ENCODE measurements at regions not wholly inside any gene's neighbourhood (a gene's known extent, or its start where the extent isn't known, plus 50 kb on each side); places are given as distances from the start of the nearest gene placed in this dataset.

GRCh38 chr15:73001840-73002239 lies 50.4 kb upstream of the NEO1 start:
- no peak overlapping the region for H3K27ac ChIP-seq (ENCODE audit: insufficient read depth, low read length)
- no peaks in the 10 kb centered on the region for H3K79me2 ChIP-seq (ENCODE audit: control insufficient read depth, insufficient read depth, low read length)
- H3K27me3 ChIP-seq (ENCODE audit: control insufficient read depth, insufficient read depth, low read length): no peaks in the 10 kb centered on the region
- TF ChIP-seq EZH2 (IDR thresholded peaks at IDR 0.05; ENCODE audit: low read length, missing control alignments): no peak
- TF ChIP-seq, protein P1, sequence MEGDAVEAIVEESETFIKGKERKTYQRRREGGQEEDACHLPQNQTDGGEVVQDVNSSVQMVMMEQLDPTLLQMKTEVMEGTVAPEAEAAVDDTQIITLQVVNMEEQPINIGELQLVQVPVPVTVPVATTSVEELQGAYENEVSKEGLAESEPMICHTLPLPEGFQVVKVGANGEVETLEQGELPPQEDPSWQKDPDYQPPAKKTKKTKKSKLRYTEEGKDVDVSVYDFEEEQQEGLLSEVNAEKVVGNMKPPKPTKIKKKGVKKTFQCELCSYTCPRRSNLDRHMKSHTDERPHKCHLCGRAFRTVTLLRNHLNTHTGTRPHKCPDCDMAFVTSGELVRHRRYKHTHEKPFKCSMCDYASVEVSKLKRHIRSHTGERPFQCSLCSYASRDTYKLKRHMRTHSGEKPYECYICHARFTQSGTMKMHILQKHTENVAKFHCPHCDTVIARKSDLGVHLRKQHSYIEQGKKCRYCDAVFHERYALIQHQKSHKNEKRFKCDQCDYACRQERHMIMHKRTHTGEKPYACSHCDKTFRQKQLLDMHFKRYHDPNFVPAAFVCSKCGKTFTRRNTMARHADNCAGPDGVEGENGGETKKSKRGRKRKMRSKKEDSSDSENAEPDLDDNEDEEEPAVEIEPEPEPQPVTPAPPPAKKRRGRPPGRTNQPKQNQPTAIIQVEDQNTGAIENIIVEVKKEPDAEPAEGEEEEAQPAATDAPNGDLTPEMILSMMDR (conservative IDR thresholded peaks at IDR 0.05 in 1 of 2, IDR thresholded peaks at IDR 0.05 in 1 of 2; ENCODE audit: low read depth in 1 of 2, low read length in 2 of 2): no peak
- H3K4me1 ChIP-seq (ENCODE audit: control insufficient read depth, extremely low read depth, insufficient read depth, low read length): no peaks in the 10 kb centered on the region
- H3K9me3 ChIP-seq (ENCODE audit: control insufficient read depth, insufficient read depth, low read depth, low read length): no peaks in the 10 kb centered on the region
- H2AFZ ChIP-seq (ENCODE audit: low read length): no peak overlapping the region
- H3K9ac ChIP-seq (ENCODE audit: insufficient read depth, low read length): no peak overlapping the region
- no peaks in the 10 kb centered on the region for H3K36me3 ChIP-seq (ENCODE audit: control insufficient read depth, insufficient read depth, low read length)
- no peak overlapping the region for H3K4me2 ChIP-seq (ENCODE audit: extremely low read depth, insufficient read depth, low read length)
- H4K20me1 ChIP-seq (ENCODE audit: control insufficient read depth, extremely low read depth, insufficient read depth, low read length): no peaks in the 10 kb centered on the region
- no peak for DNase-seq (ENCODE audit: low read depth in 2 of 2)
- H3K4me3 ChIP-seq (replicated peaks in 1 of 4; ENCODE audit: control extremely low read depth in 1 of 4, insufficient read depth in 1 of 4, low read depth in 3 of 4, low read length in 4 of 4): no peak overlapping the region

GRCh38 chr15:73000293-73000692 lies 52.0 kb upstream of the NEO1 start:
- no peaks in the 10 kb centered on the region for H3K4me1 ChIP-seq (ENCODE audit: control insufficient read depth, extremely low read depth, insufficient read depth, low read length)
- H3K36me3 ChIP-seq (ENCODE audit: control insufficient read depth, insufficient read depth, low read length): no peaks in the 10 kb centered on the region
- no peaks in the 10 kb centered on the region for H3K27me3 ChIP-seq (ENCODE audit: control insufficient read depth, insufficient read depth, low read length)
- H3K4me2 ChIP-seq (ENCODE audit: extremely low read depth, insufficient read depth, low read length): no peak overlapping the region
- no peak for DNase-seq (ENCODE audit: low read depth in 2 of 2)
- H2AFZ ChIP-seq (ENCODE audit: low read length): no peak overlapping the region
- no peak overlapping the region for H3K27ac ChIP-seq (ENCODE audit: insufficient read depth, low read length)
- no peaks in the 10 kb centered on the region for H4K20me1 ChIP-seq (ENCODE audit: control insufficient read depth, extremely low read depth, insufficient read depth, low read length)
- no peaks in the 10 kb centered on the region for H3K9me3 ChIP-seq (ENCODE audit: control insufficient read depth, insufficient read depth, low read depth, low read length)
- H3K9ac ChIP-seq (ENCODE audit: insufficient read depth, low read length): no peak overlapping the region
- TF ChIP-seq, protein P1 (conservative IDR thresholded peaks at IDR 0.05 in 1 of 2, IDR thresholded peaks at IDR 0.05 in 1 of 2; ENCODE audit: low read depth in 1 of 2, low read length in 2 of 2): no peak
- H3K4me3 ChIP-seq (replicated peaks in 1 of 4; ENCODE audit: control extremely low read depth in 1 of 4, insufficient read depth in 1 of 4, low read depth in 3 of 4, low read length in 4 of 4): no peak overlapping the region
- no peaks in the 10 kb centered on the region for H3K79me2 ChIP-seq (ENCODE audit: control insufficient read depth, insufficient read depth, low read length)

- no peak overlapping the region for H2AFZ ChIP-seq (ENCODE audit: low read length)
- no peak overlapping the region for H3K27ac ChIP-seq (ENCODE audit: insufficient read depth, low read length)
- H3K4me2 ChIP-seq (ENCODE audit: extremely low read depth, insufficient read depth, low read length): no peak overlapping the region
- no peaks in the 10 kb centered on the region for H3K4me1 ChIP-seq (ENCODE audit: control insufficient read depth, extremely low read depth, insufficient read depth, low read length)
- no peaks in the 10 kb centered on the region for H3K27me3 ChIP-seq (ENCODE audit: control insufficient read depth, insufficient read depth, low read length)
- no peaks in the 10 kb centered on the region for H4K20me1 ChIP-seq (ENCODE audit: control insufficient read depth, extremely low read depth, insufficient read depth, low read length)
- no peak overlapping the region for H3K9ac ChIP-seq (ENCODE audit: insufficient read depth, low read length)
- no peak overlapping the region for H3K4me3 ChIP-seq (replicated peaks in 1 of 4; ENCODE audit: control extremely low read depth in 1 of 4, insufficient read depth in 1 of 4, low read depth in 3 of 4, low read length in 4 of 4)
- DNase-seq (ENCODE audit: low read depth in 2 of 2): no peak
- no peak for TF ChIP-seq EZH2 (IDR thresholded peaks at IDR 0.05; ENCODE audit: low read length, missing control alignments)
- TF ChIP-seq, protein P1 (conservative IDR thresholded peaks at IDR 0.05 in 1 of 2, IDR thresholded peaks at IDR 0.05 in 1 of 2; ENCODE audit: low read depth in 1 of 2, low read length in 2 of 2): no peak
- no peaks in the 10 kb centered on the region for H3K9me3 ChIP-seq (ENCODE audit: control insufficient read depth, insufficient read depth, low read depth, low read length)
- H3K79me2 ChIP-seq (ENCODE audit: control insufficient read depth, insufficient read depth, low read length): no peaks in the 10 kb centered on the region
- no peaks in the 10 kb centered on the region for H3K36me3 ChIP-seq (ENCODE audit: control insufficient read depth, insufficient read depth, low read length)
Measured at GRCh38 chr15:72999586-72999985, 52.7 kb upstream of the NEO1 start.
